ENCODE measurements at regions not wholly inside any gene's neighbourhood (a gene's known extent, or its start where the extent isn't known, plus 50 kb on each side); places are given as distances from the start of the nearest gene placed in this dataset.

- Histone ChIP-seq H3K27me3 (no peaks in the 10 kb centered on the region), H3K27ac (no peak overlapping the region), H3K4me1 (no peaks in the 10 kb centered on the region), H3K4me3 (no peak overlapping the region), H3K9me3 (no peaks in the 10 kb centered on the region), H3K36me3 (no peaks in the 10 kb centered on the region)
- no peak for DNase-seq
- WGBS (ENCODE audit: insufficient coverage, low coverage, low lambda C conversion rate, missing lambda C conversion rate): 76% methylated on average over 1 of the region's 1 CpG
- TF ChIP-seq POLR2A (IDR thresholded peaks at IDR 0.05) (no peak), CTCF (IDR thresholded peaks at IDR 0.05) (no peak)
- ATAC-seq: no peak
- intact Hi-C loops (cut with DNase I): no loop called here
Observed at GRCh38 chr1:191578281-191578680, 580.0 kb upstream of the RGS18 start.

DNA sequence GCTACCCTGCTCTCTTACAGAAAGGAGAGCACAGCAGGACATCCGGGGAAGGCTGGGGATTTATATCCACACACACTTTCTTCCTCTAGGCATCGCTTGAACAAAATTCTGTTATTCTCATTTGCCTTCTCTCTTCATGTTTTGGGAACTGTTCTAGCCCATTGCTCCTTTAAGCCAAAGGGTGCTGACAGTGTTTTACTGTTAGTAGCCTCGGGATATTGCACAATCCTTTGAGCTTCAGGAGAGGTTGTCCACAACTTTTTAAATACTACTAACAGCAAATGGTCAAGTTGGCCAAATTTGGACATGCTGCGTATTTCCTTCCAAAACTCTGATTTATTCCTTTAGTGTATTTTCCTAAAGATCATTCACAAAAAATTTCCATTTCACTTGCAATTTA is 579.2 kb upstream of the RGS18 start:
- DNase-seq (no peak), ATAC-seq (peak in 2 of 4 donors; percentile 17 to 41)
- WGBS (ENCODE audit: insufficient coverage, low coverage, low lambda C conversion rate, missing lambda C conversion rate): 45% methylated on average over 4 of the region's 4 CpGs
- no peaks in the 10 kb centered on the region for H3K27me3 ChIP-seq
- intact Hi-C loops (cut with DNase I): no loop called here
- TF ChIP-seq CTCF (IDR thresholded peaks at IDR 0.05): no peak
- no peak for TF ChIP-seq POLR2A (IDR thresholded peaks at IDR 0.05)
- H3K9me3 ChIP-seq: no peaks in the 10 kb centered on the region
- H3K27ac ChIP-seq: no peak overlapping the region
- H3K36me3 ChIP-seq: no peaks in the 10 kb centered on the region
- no peak overlapping the region for H3K4me3 ChIP-seq
- no peaks in the 10 kb centered on the region for H3K4me1 ChIP-seq

DNA sequence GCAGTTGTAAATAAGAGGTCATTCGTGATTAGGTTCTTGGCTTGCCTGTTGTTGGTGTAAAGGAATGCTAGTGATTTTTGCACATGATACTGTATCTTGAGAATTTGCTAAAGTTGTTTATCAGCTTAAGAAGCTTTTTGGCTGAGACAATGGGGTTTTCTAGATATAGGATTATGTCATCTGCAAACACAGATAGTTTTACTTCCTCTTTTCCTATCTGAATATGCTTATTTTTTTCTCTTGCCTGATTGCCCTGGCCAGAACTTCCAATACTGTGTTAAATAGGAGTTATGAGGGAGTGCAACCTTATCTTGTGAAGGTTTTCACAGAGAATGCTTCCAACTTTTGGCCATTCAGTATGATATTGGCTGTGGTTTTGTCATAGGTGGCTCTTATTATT is 576.1 kb upstream of the RGS18 start:
- H3K27me3 ChIP-seq: no peaks in the 10 kb centered on the region
- intact Hi-C loops (cut with DNase I): no loop called here
- TF ChIP-seq POLR2A (IDR thresholded peaks at IDR 0.05) (no peak), CTCF (IDR thresholded peaks at IDR 0.05) (no peak)
- H3K4me1 ChIP-seq: no peaks in the 10 kb centered on the region
- no peak overlapping the region for H3K4me3 ChIP-seq
- no peak overlapping the region for H3K27ac ChIP-seq
- 14% methylated on average over 1 of the region's 1 CpG for WGBS (ENCODE audit: insufficient coverage, low coverage, low lambda C conversion rate, missing lambda C conversion rate)
- ATAC-seq (no peak), DNase-seq (no peak)
- no peaks in the 10 kb centered on the region for H3K9me3 ChIP-seq
- no peaks in the 10 kb centered on the region for H3K36me3 ChIP-seq

DNA sequence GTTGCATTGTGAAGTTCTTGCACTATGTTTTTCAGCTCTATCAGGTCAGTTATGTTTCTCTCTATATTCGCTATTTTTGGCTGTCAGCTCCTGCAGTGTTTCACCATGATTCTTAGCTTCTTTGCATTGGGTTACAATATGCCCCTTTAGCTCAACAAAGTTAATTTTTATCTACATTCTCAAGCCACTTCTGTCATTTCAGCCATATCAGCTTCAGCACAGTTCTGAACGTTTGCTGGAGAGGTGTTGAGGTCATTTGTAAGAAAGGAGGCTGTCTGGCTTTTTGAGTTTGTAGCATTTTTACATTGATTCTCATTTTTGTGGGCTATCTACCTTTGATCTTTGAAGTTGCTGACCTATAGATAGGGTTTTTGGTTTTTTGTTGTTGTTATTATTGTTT is 573.2 kb upstream of the RGS18 start:
- no peak for TF ChIP-seq CTCF (IDR thresholded peaks at IDR 0.05)
- no peak for TF ChIP-seq POLR2A (IDR thresholded peaks at IDR 0.05)
- 25% methylated on average over 2 of the region's 2 CpGs for WGBS (ENCODE audit: insufficient coverage, low coverage, low lambda C conversion rate, missing lambda C conversion rate)

GRCh38 chr1:191588905-191589304 is 569.4 kb upstream of the RGS18 start:
- no peak overlapping the region for H3K27ac ChIP-seq
- no peaks in the 10 kb centered on the region for H3K4me1 ChIP-seq
- DNase-seq: no peak
- H3K36me3 ChIP-seq: no peaks in the 10 kb centered on the region
- TF ChIP-seq POLR2A (IDR thresholded peaks at IDR 0.05): no peak
- no peak for TF ChIP-seq CTCF (IDR thresholded peaks at IDR 0.05)
- intact Hi-C loops (cut with DNase I): no loop called here
- no peak for ATAC-seq
- H3K4me3 ChIP-seq: no peak overlapping the region
- no peaks in the 10 kb centered on the region for H3K27me3 ChIP-seq
- 29% methylated on average over 1 of the region's 1 CpG for WGBS (ENCODE audit: insufficient coverage, low coverage, low lambda C conversion rate, missing lambda C conversion rate)
- H3K9me3 ChIP-seq: no peaks in the 10 kb centered on the region

More for the DNA sequence above, 573.2 kb upstream of the RGS18 start:
- no peak for DNase-seq
- Histone ChIP-seq H3K4me1 (no peaks in the 10 kb centered on the region), H3K4me3 (no peak overlapping the region), H3K27ac (no peak overlapping the region), H3K27me3 (no peaks in the 10 kb centered on the region), H3K9me3 (no peaks in the 10 kb centered on the region), H3K36me3 (no peaks in the 10 kb centered on the region)
- ATAC-seq: no peak
- intact Hi-C loops (cut with DNase I): no loop called here
